B cell (primary cell): ENCODE measurements at regions not wholly inside any gene's neighbourhood (a gene's known extent, or its start where the extent isn't known, plus 50 kb on each side); places are given as distances from the start of the nearest gene placed in this dataset.

ENCODE experiments used
- ATAC-seq: fragments of 200-7000 bp; cut with Tn5 transposase; one replicate; pipeline ENCODE4 v1.10.0; 2021; ENCODE audit warnings: low read depth, mild to moderate bottlenecking, moderate number of reproducible peaks, moderate library complexity
- CTCF ChIA-PET: fragments of 350-600 bp; sonication (Branson Sonifier 250); formaldehyde crosslinking; loops from one replicate; lab custom pipeline; 2021; ENCODE audit warnings: antibody characterized with exemption, inconsistent platforms; lab: Charles Lee
- POLR2A ChIA-PET: fragments of 350-600 bp; sonication (Branson Sonifier 250); formaldehyde crosslinking; loops from one replicate; lab custom pipeline; 2021; ENCODE audit warnings: antibody characterized with exemption; lab: Charles Lee
- DNase-seq: peaks from one replicate; pipeline ENCODE4 v3.0.0; 2013
- H2AFZ ChIP-seq: 2 replicates; pipeline ENCODE4 v1.6.1; 2012; ENCODE audit warnings: mild to moderate bottlenecking, low read depth, low read length; ENCODE audit not compliant: insufficient read depth, poor library complexity, severe bottlenecking
- H3K27ac ChIP-seq, 2 donors: 1 replicate in 1 of 2; 2 replicates in 1 of 2; pipeline ENCODE4 v1.5.1; 2012 to 2013; ENCODE audit warnings: low read length in 2 of 2, mild to moderate bottlenecking in 2 of 2, moderate library complexity in 1 of 2
- H3K27me3 ChIP-seq, 4 experiments: fragments of 200-600 bp in 1 of 4; sonication (generic) in 1 of 4; replicated peaks in 1 of 4; 1 replicate in 2 of 4; 2 replicates in 2 of 4; pipeline versions ENCODE4 v1.6.1 to v1.7.0; 2013 to 2016; ENCODE audit warnings: low read length in 3 of 4, mild to moderate bottlenecking in 2 of 4, mixed read lengths in 1 of 4, moderate library complexity in 1 of 4; ENCODE audit not compliant: insufficient read depth in 4 of 4, control insufficient read depth in 3 of 4; ENCODE audit errors: control extremely low read depth in 1 of 4
- H3K36me3 ChIP-seq, 2 experiments: replicated peaks in 1 of 2; 1 replicate in 1 of 2; 2 replicates in 1 of 2; pipeline versions ENCODE4 v1.6.1 to v1.7.1; 2013; ENCODE audit warnings: low read length in 1 of 2; ENCODE audit not compliant: insufficient read depth in 2 of 2, control insufficient read depth in 1 of 2; ENCODE audit errors: control extremely low read depth in 1 of 2, extremely low read depth in 1 of 2
- H3K4me1 ChIP-seq, 2 donors: fragments of 200-600 bp in 1 of 2; sonication (generic) in 1 of 2; 1 replicate in 1 of 2; 2 replicates in 1 of 2; pipeline versions ENCODE4 v1.5.1 to v1.6.1; 2013 to 2017; ENCODE audit warnings: low read length in 2 of 2; ENCODE audit not compliant: control insufficient read depth in 2 of 2, insufficient read depth in 2 of 2
- H3K4me2 ChIP-seq: replicated peaks from 2 replicates; pipeline ENCODE3; 2012; ENCODE audit warnings: mild to moderate bottlenecking, low read depth, low read length; ENCODE audit not compliant: poor library complexity, severe bottlenecking
- H3K4me3 ChIP-seq, 5 experiments: fragments of 200-600 bp in 1 of 5; sonication (generic) in 1 of 5; 1 replicate in 3 of 5; 2 replicates in 2 of 5; pipeline versions ENCODE4 v1.5.1 to v1.7.0; 2011 to 2016; ENCODE audit warnings: low read length in 4 of 5, mild to moderate bottlenecking in 4 of 5, low read depth in 2 of 5, control low read depth in 1 of 5, moderate library complexity in 1 of 5; ENCODE audit not compliant: insufficient read depth in 1 of 5; ENCODE audit errors: control extremely low read depth in 1 of 5, extremely low read depth in 1 of 5
- H3K79me2 ChIP-seq: fragments of 200-600 bp; sonication (generic); one replicate; pipeline ENCODE4 v1.6.0; 2016; ENCODE audit warnings: low read length; ENCODE audit not compliant: control insufficient read depth, insufficient read depth
- H3K9ac ChIP-seq: fragments of 200-600 bp; sonication (generic); 2 replicates; pipeline ENCODE4 v1.6.1; 2017; ENCODE audit warnings: mild to moderate bottlenecking, low read length, moderate library complexity
- H3K9me3 ChIP-seq, 3 donors: one replicate each; pipeline versions ENCODE4 v1.6.1 to v1.7.1; 2013; ENCODE audit warnings: low read length in 2 of 3; ENCODE audit not compliant: control insufficient read depth in 2 of 3, insufficient read depth in 1 of 3; ENCODE audit errors: control extremely low read depth in 1 of 3
- H4K20me1 ChIP-seq: 2 replicates; pipeline ENCODE4 v1.6.0; 2012; ENCODE audit warnings: mild to moderate bottlenecking, low read length; ENCODE audit not compliant: insufficient read depth, control insufficient read depth, poor library complexity, severe bottlenecking
- H3K27ac Mint-ChIP-seq: one replicate; pipeline ENCODE4 v1.8.0; 2021; ENCODE audit warnings: mixed read lengths
- H3K27me3 Mint-ChIP-seq: one replicate; pipeline ENCODE4 v1.8.0; 2021; ENCODE audit warnings: mixed read lengths
- H3K4me1 Mint-ChIP-seq: one replicate; pipeline ENCODE4 v1.8.0; 2021; ENCODE audit warnings: mixed read lengths
- H3K4me3 Mint-ChIP-seq: one replicate; pipeline ENCODE4 v1.8.0; 2021; ENCODE audit warnings: mixed read lengths
- H3K9me3 Mint-ChIP-seq: one replicate; pipeline ENCODE4 v1.8.0; 2022; ENCODE audit warnings: mixed read lengths; ENCODE audit not compliant: insufficient read depth
- EZH2 ChIP-seq: IDR thresholded peaks from 2 replicates; pipeline ENCODE4 v1.6.1; 2012; ENCODE audit warnings: borderline replicate concordance, low read depth, mild to moderate bottlenecking, moderate library complexity, low read length; ENCODE audit not compliant: insufficient read depth, poor library complexity, severe bottlenecking
- WGBS: methylation state at CpG from one replicate; pipeline ENCODE4 v1.1.5; 2013; ENCODE audit warnings: missing lambda C conversion rate; ENCODE audit not compliant: insufficient coverage; 5-methylcytosine and 5-hydroxymethylcytosine counted together
- intact Hi-C: fragments of 100-400 bp; cut with micrococcal nuclease; formaldehyde crosslinking; loops from one replicate; pipeline ENCODE4 v1.10.0; 2022
- TF ChIP-seq, protein P1 (sequence below): fragments of 200-600 bp; IDR thresholded peaks from one replicate; pipeline ENCODE4 v1.8.0; 2022; ENCODE audit warnings: antibody characterized with exemption, mild to moderate bottlenecking

DNA sequence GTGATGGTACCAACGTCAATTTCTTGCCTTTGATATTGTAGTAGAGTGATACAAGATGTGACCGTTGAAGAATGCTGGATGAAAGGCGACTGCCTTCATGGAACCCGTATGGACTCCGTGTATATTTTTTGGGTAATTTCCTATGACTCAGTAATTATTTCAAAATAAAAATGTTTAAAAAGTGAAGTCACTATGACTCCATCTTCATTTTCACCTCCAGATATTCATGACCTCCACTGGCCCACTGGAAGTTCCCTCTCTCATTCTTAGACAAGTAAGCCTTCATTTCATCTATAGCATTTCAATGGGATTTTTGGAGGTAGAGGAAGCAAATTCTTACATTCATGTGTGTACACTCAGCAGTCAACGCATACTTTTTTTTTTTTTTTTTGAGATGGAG lies 111.8 kb upstream of the NUDT7 start:
- Histone ChIP-seq H3K4me2 (no peak overlapping the region), H2AFZ (no peak overlapping the region), H4K20me1 (no peaks in the 10 kb centered on the region), H3K27me3 (no peaks in the 10 kb centered on the region), H3K36me3 (no peaks in the 10 kb centered on the region), H3K9ac (no peak overlapping the region), H3K79me2 (no peaks in the 10 kb centered on the region), H3K4me3 (no peak overlapping the region), H3K27ac (no peak overlapping the region), H3K4me1 (no peaks in the 10 kb centered on the region), H3K9me3 (no peaks in the 10 kb centered on the region)
- TF ChIP-seq, protein P1, sequence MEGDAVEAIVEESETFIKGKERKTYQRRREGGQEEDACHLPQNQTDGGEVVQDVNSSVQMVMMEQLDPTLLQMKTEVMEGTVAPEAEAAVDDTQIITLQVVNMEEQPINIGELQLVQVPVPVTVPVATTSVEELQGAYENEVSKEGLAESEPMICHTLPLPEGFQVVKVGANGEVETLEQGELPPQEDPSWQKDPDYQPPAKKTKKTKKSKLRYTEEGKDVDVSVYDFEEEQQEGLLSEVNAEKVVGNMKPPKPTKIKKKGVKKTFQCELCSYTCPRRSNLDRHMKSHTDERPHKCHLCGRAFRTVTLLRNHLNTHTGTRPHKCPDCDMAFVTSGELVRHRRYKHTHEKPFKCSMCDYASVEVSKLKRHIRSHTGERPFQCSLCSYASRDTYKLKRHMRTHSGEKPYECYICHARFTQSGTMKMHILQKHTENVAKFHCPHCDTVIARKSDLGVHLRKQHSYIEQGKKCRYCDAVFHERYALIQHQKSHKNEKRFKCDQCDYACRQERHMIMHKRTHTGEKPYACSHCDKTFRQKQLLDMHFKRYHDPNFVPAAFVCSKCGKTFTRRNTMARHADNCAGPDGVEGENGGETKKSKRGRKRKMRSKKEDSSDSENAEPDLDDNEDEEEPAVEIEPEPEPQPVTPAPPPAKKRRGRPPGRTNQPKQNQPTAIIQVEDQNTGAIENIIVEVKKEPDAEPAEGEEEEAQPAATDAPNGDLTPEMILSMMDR: no peak
- no peak for TF ChIP-seq EZH2
- CTCF ChIA-PET: no interaction called here
- 40% methylated on average over 1 of the region's 6 CpGs for WGBS
- no peaks in the 10 kb centered on the region for H3K4me1 Mint-ChIP-seq
- intact Hi-C loops: no loop called here
- no peak overlapping the region for H3K4me3 Mint-ChIP-seq
- POLR2A ChIA-PET: no interaction called here
- H3K27ac Mint-ChIP-seq: no peak overlapping the region
- ATAC-seq (no peak), DNase-seq (no peak)
- H3K27me3 Mint-ChIP-seq: no peaks in the 10 kb centered on the region
- H3K9me3 Mint-ChIP-seq: peaks cover 3% of the 10 kb centered on the region

DNA sequence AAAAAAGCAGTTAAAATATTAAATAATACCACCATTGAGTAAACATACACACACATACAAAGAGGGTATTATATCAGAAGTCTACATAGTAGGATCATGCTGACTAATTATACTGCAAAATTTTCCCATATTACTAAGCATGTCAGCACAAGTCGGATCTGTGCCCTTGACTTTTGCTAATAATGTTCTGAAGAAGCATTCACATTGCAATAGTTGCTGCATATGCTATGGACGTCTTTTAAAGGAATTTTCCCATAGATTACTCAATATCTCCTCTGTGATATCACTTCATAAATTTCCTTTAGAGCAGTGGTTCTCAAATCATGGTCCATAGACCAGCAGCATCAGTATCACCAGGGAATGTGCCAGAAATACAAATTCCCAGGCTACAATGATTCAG lies 110.9 kb upstream of the NUDT7 start:
- CTCF ChIA-PET: no interaction called here
- peaks cover 7% of the 10 kb centered on the region for H3K27me3 Mint-ChIP-seq
- 86% methylated on average over 1 of the region's 2 CpGs for WGBS

More for the DNA sequence above, 110.9 kb upstream of the NUDT7 start:
- Histone ChIP-seq H3K79me2 (no peaks in the 10 kb centered on the region), H3K9me3 (no peaks in the 10 kb centered on the region), H3K9ac (no peak overlapping the region), H3K4me2 (no peak overlapping the region), H3K27me3 (no peaks in the 10 kb centered on the region), H3K36me3 (no peaks in the 10 kb centered on the region), H2AFZ (no peak overlapping the region), H4K20me1 (no peaks in the 10 kb centered on the region), H3K4me3 (no peak overlapping the region), H3K4me1 (no peaks in the 10 kb centered on the region), H3K27ac (no peak overlapping the region)
- ATAC-seq (no peak), DNase-seq (no peak)
- no peak overlapping the region for H3K27ac Mint-ChIP-seq
- intact Hi-C loops: no loop called here
- no peaks in the 10 kb centered on the region for H3K4me1 Mint-ChIP-seq
- POLR2A ChIA-PET: no interaction called here
- H3K4me3 Mint-ChIP-seq: no peak overlapping the region
- H3K9me3 Mint-ChIP-seq: peaks cover 3% of the 10 kb centered on the region
- TF ChIP-seq, protein P1: no peak
- no peak for TF ChIP-seq EZH2
